DND-41 (cell line): ENCODE measurements at regions not wholly inside any gene's neighbourhood (a gene's known extent, or its start where the extent isn't known, plus 50 kb on each side); places are given as distances from the start of the nearest gene placed in this dataset.
"Not testable (repeated sequence)": the region's sequence is repeated elsewhere in the genome, so short reads cannot be mapped to it uniquely, and the experiment has no call there.

ENCODE experiments used
- ATAC-seq: fragments of 200-7000 bp; cut with Tn5 transposase; 3 replicates; pipeline ENCODE4 v1.9.1; 2021; ENCODE audit warnings: low read depth; ENCODE audit not compliant: insufficient read depth
- DNase-seq: peaks from one replicate; pipeline ENCODE4 v3.0.0-alpha.2; 2020
- H2AFZ ChIP-seq: 2 replicates; pipeline ENCODE4 v1.6.0; 2012; ENCODE audit warnings: low read depth, low read length
- H3K27ac ChIP-seq: 2 replicates; pipeline ENCODE4 v1.5.1; 2012; ENCODE audit warnings: low read length, inconsistent platforms
- H3K27me3 ChIP-seq: fragments of 200-600 bp; sonication (generic); 2 replicates; pipeline ENCODE4 v1.6.0; 2012; ENCODE audit warnings: low read length, mild to moderate bottlenecking, inconsistent platforms; ENCODE audit not compliant: insufficient read depth, poor library complexity
- H3K36me3 ChIP-seq: 2 replicates; pipeline ENCODE4 v1.5.1; 2012; ENCODE audit warnings: low read length, inconsistent platforms; ENCODE audit not compliant: insufficient read depth
- H3K4me1 ChIP-seq: 2 replicates; pipeline ENCODE4 v1.5.1; 2012; ENCODE audit warnings: mild to moderate bottlenecking, low read length; ENCODE audit not compliant: insufficient read depth
- H3K4me2 ChIP-seq: 2 replicates; pipeline ENCODE4 v1.6.0; 2012; ENCODE audit warnings: mild to moderate bottlenecking, moderate library complexity, low read length, inconsistent platforms; ENCODE audit not compliant: insufficient read depth
- H3K4me3 ChIP-seq, 2 experiments: fragments of 200-600 bp in 1 of 2; shearing (Covaris generic) in 1 of 2; 2 replicates each; pipeline ENCODE4 v1.5.1; 2012 to 2016; ENCODE audit warnings: inconsistent platforms in 2 of 2, low read length in 2 of 2, mild to moderate bottlenecking in 2 of 2, low read depth in 1 of 2, moderate library complexity in 1 of 2
- H3K79me2 ChIP-seq: 2 replicates; pipeline ENCODE4 v1.6.0; 2012; ENCODE audit warnings: low read length, inconsistent platforms; ENCODE audit not compliant: insufficient read depth
- H3K9ac ChIP-seq: 2 replicates; pipeline ENCODE4 v1.6.0; 2012; ENCODE audit warnings: low read depth, mild to moderate bottlenecking, inconsistent platforms, low read length, moderate library complexity
- H3K9me3 ChIP-seq: 2 replicates; pipeline ENCODE4 v1.5.1; 2012; ENCODE audit warnings: low read length, moderate library complexity, mild to moderate bottlenecking, inconsistent platforms; ENCODE audit not compliant: insufficient read depth, severe bottlenecking
- H4K20me1 ChIP-seq: 2 replicates; pipeline ENCODE4 v1.6.0; 2012; ENCODE audit warnings: low read length; ENCODE audit not compliant: insufficient read depth
- EZH2 ChIP-seq: IDR thresholded peaks from 3 replicates; pipeline ENCODE4 v1.6.1; 2012; ENCODE audit warnings: borderline replicate concordance, low read depth, mild to moderate bottlenecking, moderate library complexity, low read length, inconsistent platforms; ENCODE audit not compliant: severe bottlenecking
- TF ChIP-seq, protein P1 (sequence below): IDR thresholded peaks from 2 replicates; pipeline ENCODE4 v1.5.1; 2012; ENCODE audit warnings: borderline replicate concordance, low read length, moderate library complexity, mild to moderate bottlenecking; ENCODE audit not compliant: poor library complexity, severe bottlenecking; ENCODE audit errors: extremely low read depth

DNA sequence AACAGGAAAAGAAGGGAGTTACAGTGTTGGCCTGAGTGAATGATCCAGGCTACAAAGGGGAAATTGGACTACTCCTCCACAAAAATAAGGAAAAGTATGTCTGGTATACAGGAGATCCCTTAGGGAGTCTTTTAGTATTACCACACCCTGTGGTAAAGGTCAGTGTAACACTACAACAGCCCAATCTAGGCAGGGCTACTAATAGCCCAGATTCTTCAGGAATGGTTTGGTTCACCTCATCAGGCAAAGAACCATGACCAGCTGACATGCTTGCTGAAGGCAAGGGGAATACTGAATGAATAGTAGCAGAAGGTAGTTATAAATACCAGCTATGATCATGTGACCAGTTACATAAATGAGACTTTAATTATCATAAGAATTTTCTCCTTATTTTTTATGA lies 372.6 kb upstream of the ATP11B start:
- no peaks in the 10 kb centered on the region for H3K36me3 ChIP-seq
- ATAC-seq: no peak
- TF ChIP-seq, protein P1, sequence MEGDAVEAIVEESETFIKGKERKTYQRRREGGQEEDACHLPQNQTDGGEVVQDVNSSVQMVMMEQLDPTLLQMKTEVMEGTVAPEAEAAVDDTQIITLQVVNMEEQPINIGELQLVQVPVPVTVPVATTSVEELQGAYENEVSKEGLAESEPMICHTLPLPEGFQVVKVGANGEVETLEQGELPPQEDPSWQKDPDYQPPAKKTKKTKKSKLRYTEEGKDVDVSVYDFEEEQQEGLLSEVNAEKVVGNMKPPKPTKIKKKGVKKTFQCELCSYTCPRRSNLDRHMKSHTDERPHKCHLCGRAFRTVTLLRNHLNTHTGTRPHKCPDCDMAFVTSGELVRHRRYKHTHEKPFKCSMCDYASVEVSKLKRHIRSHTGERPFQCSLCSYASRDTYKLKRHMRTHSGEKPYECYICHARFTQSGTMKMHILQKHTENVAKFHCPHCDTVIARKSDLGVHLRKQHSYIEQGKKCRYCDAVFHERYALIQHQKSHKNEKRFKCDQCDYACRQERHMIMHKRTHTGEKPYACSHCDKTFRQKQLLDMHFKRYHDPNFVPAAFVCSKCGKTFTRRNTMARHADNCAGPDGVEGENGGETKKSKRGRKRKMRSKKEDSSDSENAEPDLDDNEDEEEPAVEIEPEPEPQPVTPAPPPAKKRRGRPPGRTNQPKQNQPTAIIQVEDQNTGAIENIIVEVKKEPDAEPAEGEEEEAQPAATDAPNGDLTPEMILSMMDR: no peak
- no peak for TF ChIP-seq EZH2
- H3K27ac ChIP-seq: no peak overlapping the region
- no peak overlapping the region for H2AFZ ChIP-seq
- DNase-seq: no peak
- no peak overlapping the region for H3K9ac ChIP-seq
- no peak overlapping the region for H3K4me3 ChIP-seq
- no peak overlapping the region for H3K4me2 ChIP-seq
- H4K20me1 ChIP-seq: no peaks in the 10 kb centered on the region
- no peaks in the 10 kb centered on the region for H3K4me1 ChIP-seq
- H3K27me3 ChIP-seq: peaks cover 3% of the 10 kb centered on the region
- H3K79me2 ChIP-seq: no peaks in the 10 kb centered on the region
- no peaks in the 10 kb centered on the region for H3K9me3 ChIP-seq

DNA sequence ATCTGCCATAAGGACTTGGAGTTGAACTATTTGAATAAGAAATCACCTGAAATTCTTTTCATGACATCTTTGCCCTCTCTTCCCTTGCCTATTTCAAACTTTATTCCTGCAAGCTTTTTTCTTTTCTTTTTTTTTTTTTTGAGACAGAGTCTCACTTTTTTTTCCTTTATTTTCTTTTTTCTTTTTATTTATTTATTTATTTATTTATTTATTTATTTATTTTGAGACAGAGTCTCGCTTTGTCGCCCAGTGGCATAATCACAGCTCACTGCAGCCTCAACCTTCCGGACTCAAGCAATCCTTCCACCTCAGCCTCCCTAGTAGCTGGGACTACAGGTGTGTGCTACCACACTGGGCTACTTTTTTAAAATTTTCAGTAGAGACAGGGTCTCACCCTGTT lies 369.3 kb upstream of the ATP11B start:
- H3K4me1 ChIP-seq: no peaks in the 10 kb centered on the region
- H3K9ac ChIP-seq: no peak overlapping the region
- H3K79me2 ChIP-seq: no peaks in the 10 kb centered on the region
- H4K20me1 ChIP-seq: no peaks in the 10 kb centered on the region
- H3K27me3 ChIP-seq: no peaks in the 10 kb centered on the region
- H3K4me3 ChIP-seq: no peak overlapping the region
- no peaks in the 10 kb centered on the region for H3K9me3 ChIP-seq
- no peaks in the 10 kb centered on the region for H3K36me3 ChIP-seq
- DNase-seq (no peak), ATAC-seq (no peak)
- H3K4me2 ChIP-seq: no peak overlapping the region
- H3K27ac ChIP-seq: no peak overlapping the region
- TF ChIP-seq, protein P1: no peak
- no peak overlapping the region for H2AFZ ChIP-seq

DNA sequence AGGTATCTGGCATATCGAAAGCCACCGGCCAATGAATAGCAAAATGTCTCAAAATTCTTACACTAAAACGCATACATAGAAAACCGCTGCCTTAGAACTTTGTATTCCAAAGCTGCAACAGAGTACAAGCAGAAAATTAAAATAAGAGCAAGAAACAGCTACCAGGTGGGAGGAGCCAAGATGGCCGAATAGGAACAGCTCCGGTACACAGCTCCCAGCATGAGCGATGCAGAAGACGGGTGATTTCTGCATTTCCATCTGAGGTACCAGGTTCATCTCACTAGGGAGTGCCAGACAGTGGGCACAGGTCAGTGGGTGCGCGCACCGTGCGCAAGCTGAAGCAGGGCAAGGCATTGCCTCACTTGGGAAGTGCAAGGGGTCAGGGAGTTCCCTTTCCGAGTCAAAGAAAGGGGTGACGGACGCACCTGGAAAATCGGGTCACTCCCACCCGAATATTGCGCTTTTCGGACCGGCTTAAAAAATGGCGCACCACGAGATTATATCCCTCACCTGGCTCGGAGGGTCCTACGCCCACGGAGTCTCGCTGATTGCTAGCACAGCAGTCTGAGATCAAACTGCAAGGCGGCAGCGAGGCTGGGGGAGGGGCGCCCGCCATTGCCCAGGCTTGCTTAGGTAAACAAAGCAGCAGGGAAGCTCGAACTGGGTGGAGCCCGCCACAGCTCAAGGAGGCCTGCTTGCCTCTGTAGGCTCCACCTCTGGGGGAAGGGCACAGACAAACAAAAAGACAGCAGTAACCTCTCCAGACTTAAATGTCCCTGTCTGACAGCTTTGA lies 367.2 kb upstream of the ATP11B start:
- not testable (repeated sequence) for H3K27me3 ChIP-seq, H3K4me3 ChIP-seq, H3K36me3 ChIP-seq, ATAC-seq, H3K9ac ChIP-seq, H3K4me1 ChIP-seq, DNase-seq, H3K79me2 ChIP-seq, H3K27ac ChIP-seq, H2AFZ ChIP-seq, H4K20me1 ChIP-seq, H3K4me2 ChIP-seq, H3K9me3 ChIP-seq

DNA sequence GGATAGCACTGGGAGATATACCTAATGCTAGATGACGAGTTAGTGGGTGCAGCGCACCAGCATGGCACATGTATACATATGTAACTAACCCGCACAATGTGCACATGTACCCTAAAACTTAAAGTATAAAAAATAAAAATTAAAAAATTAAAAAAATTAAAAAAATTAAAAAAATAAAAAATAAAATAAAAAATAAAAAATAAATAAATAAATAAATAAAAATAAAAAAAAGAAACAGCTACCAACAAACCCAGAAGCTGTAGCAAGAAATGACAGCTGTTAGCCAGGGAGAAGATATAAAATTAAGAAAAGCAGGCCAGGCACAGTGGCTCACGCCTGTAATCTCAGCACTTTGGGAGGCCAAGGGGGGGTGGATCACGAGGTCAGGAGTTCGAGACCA lies 361.3 kb upstream of the ATP11B start:
- not testable (repeated sequence) for H3K9me3 ChIP-seq, H3K79me2 ChIP-seq, H3K4me1 ChIP-seq, H4K20me1 ChIP-seq, ATAC-seq, H3K36me3 ChIP-seq, H3K9ac ChIP-seq, H3K4me2 ChIP-seq, DNase-seq, H3K27ac ChIP-seq, H3K27me3 ChIP-seq, H3K4me3 ChIP-seq, H2AFZ ChIP-seq
